ENCODE measurements at regions not wholly inside any gene's neighbourhood (a gene's known extent, or its start where the extent isn't known, plus 50 kb on each side); places are given as distances from the start of the nearest gene placed in this dataset.
"Not testable (repeated sequence)": the region's sequence is repeated elsewhere in the genome, so short reads cannot be mapped to it uniquely, and the experiment has no call there.

- Histone ChIP-seq H3K36me3 (ENCODE audit: control insufficient read depth, insufficient read depth, low read length) (no peaks in the 10 kb centered on the region), H3K9me3 (ENCODE audit: control insufficient read depth, low read length) (peaks cover 2% of the 10 kb centered on the region), H3K27ac (ENCODE audit: insufficient read depth, low read depth, low read length, poor library complexity, severe bottlenecking) (no peak overlapping the region), H3K27me3 (ENCODE audit: control insufficient read depth, insufficient read depth, low read length, poor library complexity, severe bottlenecking) (no peaks in the 10 kb centered on the region), H3K4me1 (ENCODE audit: control insufficient read depth, insufficient read depth, low read length) (no peaks in the 10 kb centered on the region), H3K4me3 (ENCODE audit: insufficient read depth, low read depth, low read length) (no peak overlapping the region)
- WGBS, 2 experiments = 100% methylated on average over 1 of the region's 1 CpG; no CpG with 5 or more reads in 1 of the 2 experiments
Observed at GRCh38 chr4:27428661-27429060, 568.0 kb downstream of the STIM2 start.

GRCh38 chr4:27429364-27429871 is 568.8 kb downstream of the STIM2 start:
- H3K4me3 ChIP-seq (ENCODE audit: insufficient read depth, low read depth, low read length) = no peak overlapping the region
- H3K4me1 ChIP-seq (ENCODE audit: control insufficient read depth, insufficient read depth, low read length) = no peaks in the 10 kb centered on the region
- no peak overlapping the region for H3K27ac ChIP-seq (ENCODE audit: insufficient read depth, low read depth, low read length, poor library complexity, severe bottlenecking)
- WGBS, 2 experiments = 88 to 91% methylated on average over 5 of the region's 5 CpGs
- H3K9me3 ChIP-seq (ENCODE audit: control insufficient read depth, low read length) = peaks cover 2% of the 10 kb centered on the region
- H3K27me3 ChIP-seq (ENCODE audit: control insufficient read depth, insufficient read depth, low read length, poor library complexity, severe bottlenecking) = no peaks in the 10 kb centered on the region
- H3K36me3 ChIP-seq (ENCODE audit: control insufficient read depth, insufficient read depth, low read length) = no peaks in the 10 kb centered on the region

GRCh38 chr4:27442146-27442545 is 581.5 kb downstream of the STIM2 start:
- no peak overlapping the region for H3K27ac ChIP-seq (ENCODE audit: insufficient read depth, low read depth, low read length, poor library complexity, severe bottlenecking)
- H3K4me3 ChIP-seq (ENCODE audit: insufficient read depth, low read depth, low read length) = no peak overlapping the region
- H3K9me3 ChIP-seq (ENCODE audit: control insufficient read depth, low read length) = no peaks in the 10 kb centered on the region
- H3K4me1 ChIP-seq (ENCODE audit: control insufficient read depth, insufficient read depth, low read length) = no peaks in the 10 kb centered on the region
- H3K27me3 ChIP-seq (ENCODE audit: control insufficient read depth, insufficient read depth, low read length, poor library complexity, severe bottlenecking) = no peaks in the 10 kb centered on the region
- 100% methylated on average over 1 of the region's 1 CpG; no CpG with 5 or more reads in 1 of the 2 experiments for WGBS, 2 experiments
- H3K36me3 ChIP-seq (ENCODE audit: control insufficient read depth, insufficient read depth, low read length) = no peaks in the 10 kb centered on the region

GRCh38 chr4:27442661-27443060 is 582.0 kb downstream of the STIM2 start:
- H3K36me3 ChIP-seq (ENCODE audit: control insufficient read depth, insufficient read depth, low read length); H3K9me3 ChIP-seq (ENCODE audit: control insufficient read depth, low read length); H3K27me3 ChIP-seq (ENCODE audit: control insufficient read depth, insufficient read depth, low read length, poor library complexity, severe bottlenecking); H3K4me1 ChIP-seq (ENCODE audit: control insufficient read depth, insufficient read depth, low read length); H3K27ac ChIP-seq (ENCODE audit: insufficient read depth, low read depth, low read length, poor library complexity, severe bottlenecking); H3K4me3 ChIP-seq (ENCODE audit: insufficient read depth, low read depth, low read length): not testable (repeated sequence)
- 88 to 96% methylated on average over 4 of the region's 4 CpGs for WGBS, 2 experiments

- H3K9me3 ChIP-seq (ENCODE audit: control insufficient read depth, low read length) = no peaks in the 10 kb centered on the region
Observed at GRCh38 chr4:27463816-27464215, 603.2 kb downstream of the STIM2 start.

GRCh38 chr4:27467351-27467750 is 606.7 kb downstream of the STIM2 start:
- no peaks in the 10 kb centered on the region for H3K27me3 ChIP-seq (ENCODE audit: control insufficient read depth, insufficient read depth, low read length, poor library complexity, severe bottlenecking)
- no peaks in the 10 kb centered on the region for H3K36me3 ChIP-seq (ENCODE audit: control insufficient read depth, insufficient read depth, low read length)
- H3K4me1 ChIP-seq (ENCODE audit: control insufficient read depth, insufficient read depth, low read length) = no peaks in the 10 kb centered on the region
- H3K27ac ChIP-seq (ENCODE audit: insufficient read depth, low read depth, low read length, poor library complexity, severe bottlenecking) = no peak overlapping the region
- no peaks in the 10 kb centered on the region for H3K9me3 ChIP-seq (ENCODE audit: control insufficient read depth, low read length)
- H3K4me3 ChIP-seq (ENCODE audit: insufficient read depth, low read depth, low read length) = no peak overlapping the region

More at GRCh38 chr4:27463816-27464215, 603.2 kb downstream of the STIM2 start:
- Histone ChIP-seq H3K4me3 (ENCODE audit: insufficient read depth, low read depth, low read length) (no peak overlapping the region), H3K27me3 (ENCODE audit: control insufficient read depth, insufficient read depth, low read length, poor library complexity, severe bottlenecking) (no peaks in the 10 kb centered on the region), H3K4me1 (ENCODE audit: control insufficient read depth, insufficient read depth, low read length) (no peaks in the 10 kb centered on the region), H3K36me3 (ENCODE audit: control insufficient read depth, insufficient read depth, low read length) (no peaks in the 10 kb centered on the region), H3K27ac (ENCODE audit: insufficient read depth, low read depth, low read length, poor library complexity, severe bottlenecking) (no peak overlapping the region)
- 90 to 93% methylated on average over 3 of the region's 3 CpGs for WGBS, 2 experiments

- Histone ChIP-seq H3K36me3 (ENCODE audit: control insufficient read depth, insufficient read depth, low read length) (no peaks in the 10 kb centered on the region), H3K9me3 (ENCODE audit: control insufficient read depth, low read length) (no peaks in the 10 kb centered on the region), H3K27ac (ENCODE audit: insufficient read depth, low read depth, low read length, poor library complexity, severe bottlenecking) (no peak overlapping the region), H3K27me3 (ENCODE audit: control insufficient read depth, insufficient read depth, low read length, poor library complexity, severe bottlenecking) (no peaks in the 10 kb centered on the region), H3K4me1 (ENCODE audit: control insufficient read depth, insufficient read depth, low read length) (no peaks in the 10 kb centered on the region), H3K4me3 (ENCODE audit: insufficient read depth, low read depth, low read length) (no peak overlapping the region)
- WGBS, 2 experiments = 94 to 100% methylated on average over 1 of the region's 1 CpG
Observed at GRCh38 chr4:27472364-27472763, 611.7 kb downstream of the STIM2 start.

GRCh38 chr4:27474691-27475090 is 614.0 kb downstream of the STIM2 start:
- Histone ChIP-seq H3K27me3 (ENCODE audit: control insufficient read depth, insufficient read depth, low read length, poor library complexity, severe bottlenecking) (no peaks in the 10 kb centered on the region), H3K9me3 (ENCODE audit: control insufficient read depth, low read length) (no peaks in the 10 kb centered on the region), H3K4me1 (ENCODE audit: control insufficient read depth, insufficient read depth, low read length) (no peaks in the 10 kb centered on the region), H3K4me3 (ENCODE audit: insufficient read depth, low read depth, low read length) (no peak overlapping the region), H3K27ac (ENCODE audit: insufficient read depth, low read depth, low read length, poor library complexity, severe bottlenecking) (no peak overlapping the region), H3K36me3 (ENCODE audit: control insufficient read depth, insufficient read depth, low read length) (no peaks in the 10 kb centered on the region)
- 91 to 95% methylated on average over 1 of the region's 1 CpG for WGBS, 2 experiments

GRCh38 chr4:27484216-27484615 is 623.6 kb downstream of the STIM2 start:
- Histone ChIP-seq H3K9me3 (ENCODE audit: control insufficient read depth, low read length) (no peaks in the 10 kb centered on the region), H3K4me3 (ENCODE audit: insufficient read depth, low read depth, low read length) (no peak overlapping the region), H3K27ac (ENCODE audit: insufficient read depth, low read depth, low read length, poor library complexity, severe bottlenecking) (no peak overlapping the region), H3K4me1 (ENCODE audit: control insufficient read depth, insufficient read depth, low read length) (no peaks in the 10 kb centered on the region), H3K36me3 (ENCODE audit: control insufficient read depth, insufficient read depth, low read length) (no peaks in the 10 kb centered on the region), H3K27me3 (ENCODE audit: control insufficient read depth, insufficient read depth, low read length, poor library complexity, severe bottlenecking) (no peaks in the 10 kb centered on the region)
- 90 to 94% methylated on average over 7 of the region's 8 CpGs for WGBS, 2 experiments

GRCh38 chr4:27490315-27490714 is 629.7 kb downstream of the STIM2 start:
- Histone ChIP-seq H3K27ac (ENCODE audit: insufficient read depth, low read depth, low read length, poor library complexity, severe bottlenecking) (no peak overlapping the region), H3K4me1 (ENCODE audit: control insufficient read depth, insufficient read depth, low read length) (peaks cover 6% of the 10 kb centered on the region), H3K4me3 (ENCODE audit: insufficient read depth, low read depth, low read length) (no peak overlapping the region), H3K27me3 (ENCODE audit: control insufficient read depth, insufficient read depth, low read length, poor library complexity, severe bottlenecking) (no peaks in the 10 kb centered on the region), H3K9me3 (ENCODE audit: control insufficient read depth, low read length) (no peaks in the 10 kb centered on the region), H3K36me3 (ENCODE audit: control insufficient read depth, insufficient read depth, low read length) (no peaks in the 10 kb centered on the region)
- WGBS, 2 experiments = 89% methylated on average over 4 of the region's 4 CpGs

GRCh38 chr4:27490766-27491165 is 630.1 kb downstream of the STIM2 start:
- Histone ChIP-seq H3K36me3 (ENCODE audit: control insufficient read depth, insufficient read depth, low read length) (no peaks in the 10 kb centered on the region), H3K27ac (ENCODE audit: insufficient read depth, low read depth, low read length, poor library complexity, severe bottlenecking) (no peak overlapping the region), H3K4me1 (ENCODE audit: control insufficient read depth, insufficient read depth, low read length) (peaks cover 6% of the 10 kb centered on the region), H3K27me3 (ENCODE audit: control insufficient read depth, insufficient read depth, low read length, poor library complexity, severe bottlenecking) (no peaks in the 10 kb centered on the region), H3K9me3 (ENCODE audit: control insufficient read depth, low read length) (no peaks in the 10 kb centered on the region), H3K4me3 (ENCODE audit: insufficient read depth, low read depth, low read length) (no peak overlapping the region)
- WGBS, 2 experiments = 71% methylated on average over 2 of the region's 2 CpGs

Data from ectodermal cell (in vitro differentiated cells).